K562 (cell line): ENCODE measurements at regions not wholly inside any gene's neighbourhood (a gene's known extent, or its start where the extent isn't known, plus 50 kb on each side); places are given as distances from the start of the nearest gene placed in this dataset.

Experiments used
- ATF4 ChIP-seq: fragments of 450-650 bp; formaldehyde crosslinking; IDR thresholded peaks from 2 replicates; pipeline ENCODE4 v1.4.0; 2022; ENCODE audit warnings: mild to moderate bottlenecking, moderate library complexity
- EHMT2 ChIP-seq: fragments of 450-650 bp; IDR thresholded peaks from 2 replicates; pipeline ENCODE4 v1.6.1; 2018; ENCODE audit warnings: antibody characterized with exemption
- GTF2A2 ChIP-seq: IDR thresholded peaks from 2 replicates; pipeline ENCODE4 v1.6.1; 2016; ENCODE audit warnings: mild to moderate bottlenecking, missing genetic modification characterization, missing compliant biosample characterization
- RBFOX2 ChIP-seq: fragments of 200-400 bp; formaldehyde crosslinking; IDR thresholded peaks from 2 replicates; pipeline ENCODE4 v1.6.1; 2017; ENCODE audit warnings: low read depth, mild to moderate bottlenecking, low read length, moderate library complexity
- YY1 ChIP-seq, 3 experiments: IDR thresholded peaks; 2 replicates each; pipeline ENCODE4 v1.6.1; 2011; ENCODE audit warnings: low read length in 2 of 3, mild to moderate bottlenecking in 2 of 3, moderate library complexity in 2 of 3, borderline replicate concordance in 1 of 3, control low read depth in 1 of 3, low read depth in 1 of 3; ENCODE audit not compliant: insufficient read depth in 3 of 3, insufficient replicate concordance in 2 of 3, control insufficient read depth in 1 of 3, insufficient read length in 1 of 3; ENCODE audit errors: extremely low read depth in 1 of 3
- ZNF280B ChIP-seq: fragments of 250-450 bp; sonication (Bioruptor Pico); IDR thresholded peaks from 2 replicates; pipeline ENCODE4 v1.5.1; 2021; ENCODE audit warnings: mild to moderate bottlenecking

- TF ChIP-seq EHMT2 (no peak), RBFOX2 (no peak), YY1 (IDR thresholded peaks at IDR 0.05; ENCODE audit: borderline replicate concordance in 1 of 3, control insufficient read depth in 1 of 3, extremely low read depth in 1 of 3, insufficient read depth in 3 of 3, insufficient read length in 1 of 3, insufficient replicate concordance in 2 of 3, low read depth in 1 of 3, low read length in 2 of 3) (no peak), ATF4 (no peak), ZNF280B (CRISPR knock-in tag) (no peak), GTF2A2 (tag) (no peak)
Observed at GRCh38 chr10:53075469-53075868, 302.9 kb upstream of the MBL2 start.
